ENCODE measurements at regions not wholly inside any gene's neighbourhood (a gene's known extent, or its start where the extent isn't known, plus 50 kb on each side); places are given as distances from the start of the nearest gene placed in this dataset.

DNA sequence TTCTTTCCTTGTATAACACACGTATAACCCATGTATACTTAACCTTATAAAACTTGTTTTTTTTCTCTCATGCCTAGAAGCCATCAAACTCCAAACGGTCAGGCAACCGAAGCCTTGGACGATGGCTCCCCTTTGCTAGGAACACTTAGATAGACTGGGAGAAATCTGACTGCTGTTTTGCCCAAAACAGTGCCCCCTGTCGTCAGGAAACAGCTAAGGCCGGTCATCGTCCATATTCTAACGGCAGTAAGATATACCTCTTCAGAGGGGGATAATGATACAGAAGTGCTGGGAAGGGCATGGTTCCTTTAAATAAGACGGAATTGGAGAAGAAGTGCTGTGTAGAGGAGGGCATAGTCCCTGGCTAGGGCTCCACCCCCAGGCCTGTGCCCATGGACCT, 130.5 kb downstream of the SLC41A2 start:
- no peaks in the 10 kb centered on the region for H3K36me3 ChIP-seq (ENCODE audit: insufficient read depth)
- H3K36me3 Mint-ChIP-seq (ENCODE audit: low read depth), result peaks cover 20% of the 10 kb centered on the region
- H3K4me2 ChIP-seq, result no peak overlapping the region
- peaks cover 25% of the 10 kb centered on the region for H3K9me3 Mint-ChIP-seq
- no peaks in the 10 kb centered on the region for H3K4me1 Mint-ChIP-seq
- no peaks in the 10 kb centered on the region for H4K20me1 ChIP-seq (replicated peaks; ENCODE audit: insufficient read depth)
- H3K27me3 ChIP-seq (ENCODE audit: insufficient read depth), result no peaks in the 10 kb centered on the region
- no peaks in the 10 kb centered on the region for H3K9me2 ChIP-seq (ENCODE audit: insufficient read depth)
- peak; percentile 91 for ATAC-seq
- no peaks in the 10 kb centered on the region for H3F3A ChIP-seq (replicated peaks; ENCODE audit: low read depth)
- peak; percentile 76 for DNase-seq (ENCODE audit: low spot score)
- no peak overlapping the region for H3K27ac ChIP-seq (ENCODE audit: low read depth)
- no peaks in the 10 kb centered on the region for H3K79me2 ChIP-seq (replicated peaks; ENCODE audit: insufficient read depth)
- no peak for TF ChIP-seq JUNB (IDR thresholded peaks at IDR 0.05; ENCODE audit: unreplicated experiment)
- peak; percentile 87 to 96 for TF ChIP-seq CTCF (conservative IDR thresholded peaks at IDR 0.05; ENCODE audit: low read depth in 2 of 2)
- H3K4me1 ChIP-seq (ENCODE audit: insufficient read depth), result no peaks in the 10 kb centered on the region
- no peak overlapping the region for H3K27ac Mint-ChIP-seq
- H3K27me3 Mint-ChIP-seq (ENCODE audit: insufficient read depth, low read depth, poor library complexity), result no peaks in the 10 kb centered on the region
- H3K4me3 ChIP-seq, result no peak overlapping the region
- no peak overlapping the region for H3K4me3 Mint-ChIP-seq
- H2AFZ ChIP-seq, result no peak overlapping the region

GRCh38 chr12:104825408-104825807, 132.7 kb downstream of the SLC41A2 start:
- peak; percentile 68 for DNase-seq (ENCODE audit: low spot score)
- no peak overlapping the region for H3K4me3 ChIP-seq
- no peaks in the 10 kb centered on the region for H3K4me1 Mint-ChIP-seq

More at GRCh38 chr12:104825408-104825807, 132.7 kb downstream of the SLC41A2 start:
- H3F3A ChIP-seq (replicated peaks; ENCODE audit: low read depth), result no peaks in the 10 kb centered on the region
- no peaks in the 10 kb centered on the region for H4K20me1 ChIP-seq (replicated peaks; ENCODE audit: insufficient read depth)
- H3K9me2 ChIP-seq (ENCODE audit: insufficient read depth), result no peaks in the 10 kb centered on the region
- Mint-ChIP-seq H3K27ac (no peak overlapping the region), H3K9me3 (peaks cover 25% of the 10 kb centered on the region), H3K4me3 (no peak overlapping the region), H3K27me3 (ENCODE audit: insufficient read depth, low read depth, poor library complexity) (no peaks in the 10 kb centered on the region), H3K36me3 (ENCODE audit: low read depth) (peaks cover 20% of the 10 kb centered on the region)
- no peaks in the 10 kb centered on the region for H3K79me2 ChIP-seq (replicated peaks; ENCODE audit: insufficient read depth)
- no peak overlapping the region for H3K4me2 ChIP-seq
- TF ChIP-seq STAT1 (IDR thresholded peaks at IDR 0.05; ENCODE audit: unreplicated experiment) (no peak), CTCF (conservative IDR thresholded peaks at IDR 0.05; ENCODE audit: low read depth in 2 of 2) (peak; percentile 63 to 67)
- ATAC-seq, result no peak
- no peak overlapping the region for H2AFZ ChIP-seq
- H3K27ac ChIP-seq (ENCODE audit: low read depth), result no peak overlapping the region
- no peaks in the 10 kb centered on the region for H3K27me3 ChIP-seq (ENCODE audit: insufficient read depth)
- no peaks in the 10 kb centered on the region for H3K36me3 ChIP-seq (ENCODE audit: insufficient read depth)
- no peaks in the 10 kb centered on the region for H3K4me1 ChIP-seq (ENCODE audit: insufficient read depth)

Measured in GM23338 (cell line).